ENCODE measurements at regions not wholly inside any gene's neighbourhood (a gene's known extent, or its start where the extent isn't known, plus 50 kb on each side); places are given as distances from the start of the nearest gene placed in this dataset.

DNA sequence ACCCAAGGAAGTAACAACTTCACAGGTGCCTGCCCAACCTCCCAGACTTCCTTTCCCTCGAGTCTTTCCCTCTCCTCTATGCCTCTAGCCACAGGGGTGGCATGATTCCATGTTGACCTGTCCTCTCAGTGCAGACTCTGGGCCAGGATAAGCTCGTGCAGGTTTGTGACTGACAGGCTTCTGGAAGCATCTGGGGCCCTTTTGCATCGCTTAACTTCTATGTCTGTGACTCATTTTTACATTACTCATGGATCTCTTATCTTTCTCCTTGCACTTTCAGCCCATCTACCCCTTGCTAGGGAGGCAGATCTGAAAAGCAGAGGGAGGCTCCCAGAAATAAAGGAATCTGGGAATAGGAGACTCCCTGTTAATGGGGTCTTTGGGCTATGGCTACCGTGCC lies 98.5 kb upstream of the RIOK3 start:
- intact Hi-C loops (cut with DNase I): loop anchor here (10.0 kb wide), 2 partner anchors 120 to 220 kb away; partner anchors contain the start of gene CABLES1
- 27 to 67% methylated on average over 3 to 4 of the region's 4 CpGs for WGBS, 2 donors
- H3K9me3 ChIP-seq: no peaks in the 10 kb centered on the region
- DNase-seq: no peak
- peaks cover 0 to 12% (median 0%) of the 10 kb centered on the region in 3 donors for H3K36me3 ChIP-seq
- H3K27ac ChIP-seq: no peak overlapping the region
- TF ChIP-seq POLR2A (IDR thresholded peaks at IDR 0.05) (no peak), CTCF (IDR thresholded peaks at IDR 0.05) (no peak)
- no peaks in the 10 kb centered on the region for H3K27me3 ChIP-seq
- peaks cover 0 to 42% (median 17%) of the 10 kb centered on the region in 3 donors for H3K4me1 ChIP-seq
- no peak overlapping the region for H3K4me3 ChIP-seq

DNA sequence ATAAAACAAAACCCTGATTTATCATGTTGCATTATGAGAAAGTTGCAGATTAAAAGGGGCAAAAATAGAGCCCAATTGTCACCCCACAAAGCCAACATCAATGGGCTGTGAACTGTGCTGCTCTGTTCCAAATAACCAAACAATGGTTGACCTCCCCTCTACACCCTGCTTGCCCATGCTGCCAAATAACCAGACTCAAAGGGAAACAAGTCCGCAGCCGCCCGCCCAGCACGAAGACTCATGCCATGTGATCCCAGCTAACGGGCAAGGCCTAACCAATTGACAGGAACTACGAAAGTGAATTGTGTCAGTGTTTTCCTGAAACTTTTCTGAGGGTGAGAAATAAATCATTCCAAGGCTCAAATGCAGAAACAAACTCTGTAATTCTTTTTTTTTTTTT lies 97.9 kb upstream of the RIOK3 start:
- no peak for DNase-seq
- 74 to 78% methylated on average over 3 to 6 of the region's 6 CpGs for WGBS, 2 donors

DNA sequence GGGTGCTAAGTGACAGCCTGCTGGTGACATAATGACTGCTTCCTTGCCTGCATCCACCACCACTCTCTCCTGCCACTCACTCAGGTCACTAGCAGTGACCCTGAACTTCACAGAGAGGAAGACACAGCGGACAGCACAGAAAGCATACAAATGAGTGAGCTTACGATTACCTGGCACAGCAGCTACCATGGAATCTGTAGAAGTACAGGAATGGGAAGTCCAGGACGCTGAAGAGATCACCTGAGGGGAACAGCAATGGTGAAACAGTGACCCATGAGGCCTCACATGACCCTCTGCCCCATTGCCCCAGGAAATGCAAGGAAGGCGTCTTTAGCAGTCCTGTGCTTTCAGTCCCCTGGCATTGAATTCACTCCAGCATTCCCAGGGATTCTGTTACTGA lies 96.7 kb upstream of the RIOK3 start:
- no peaks in the 10 kb centered on the region for H3K9me3 ChIP-seq
- H3K27me3 ChIP-seq: no peaks in the 10 kb centered on the region
- 80 to 87% methylated on average over 4 of the region's 4 CpGs for WGBS, 2 donors
- intact Hi-C loops (cut with DNase I): loop anchor here (10.0 kb wide), 2 partner anchors 122 to 222 kb away; partner anchors contain the start of gene CABLES1
- DNase-seq: no peak
- peak overlapping the region in 3 of 4 donors; percentile 59 to 82 (median 78) for H3K27ac ChIP-seq
- no peak overlapping the region for H3K4me3 ChIP-seq
- H3K36me3 ChIP-seq: peaks cover 0 to 6% (median 0%) of the 10 kb centered on the region in 3 donors
- no peak for TF ChIP-seq POLR2A (IDR thresholded peaks at IDR 0.05)
- TF ChIP-seq CTCF (IDR thresholded peaks at IDR 0.05): no peak
- peaks cover 0 to 42% (median 17%) of the 10 kb centered on the region in 3 donors for H3K4me1 ChIP-seq

More for the DNA sequence above, 97.9 kb upstream of the RIOK3 start:
- H3K4me1 ChIP-seq: peaks cover 0 to 42% (median 17%) of the 10 kb centered on the region in 3 donors
- intact Hi-C loops (cut with DNase I): loop anchor here (10.0 kb wide), 2 partner anchors 120 to 220 kb away; partner anchors contain the start of gene CABLES1
- H3K4me3 ChIP-seq: no peak overlapping the region
- no peak overlapping the region for H3K27ac ChIP-seq
- no peaks in the 10 kb centered on the region for H3K27me3 ChIP-seq
- peaks cover 0 to 12% (median 0%) of the 10 kb centered on the region in 3 donors for H3K36me3 ChIP-seq
- no peaks in the 10 kb centered on the region for H3K9me3 ChIP-seq
- TF ChIP-seq POLR2A (IDR thresholded peaks at IDR 0.05) (no peak), CTCF (IDR thresholded peaks at IDR 0.05) (no peak)

GRCh38 chr18:23356915-23357601 lies 96.0 kb upstream of the RIOK3 start:
- no peaks in the 10 kb centered on the region for H3K36me3 ChIP-seq
- H3K9me3 ChIP-seq: no peaks in the 10 kb centered on the region
- H3K27ac ChIP-seq: peak overlapping the region; percentile 40 to 87 (median 68)
- no peak overlapping the region for H3K4me3 ChIP-seq
- intact Hi-C loops (cut with DNase I): loop anchor here (10.0 kb wide), 2 partner anchors 122 to 222 kb away; partner anchors contain the start of gene CABLES1
- no peaks in the 10 kb centered on the region for H3K27me3 ChIP-seq
- TF ChIP-seq POLR2A (IDR thresholded peaks at IDR 0.05) (no peak), CTCF (IDR thresholded peaks at IDR 0.05) (no peak)
- H3K4me1 ChIP-seq: peaks cover 0 to 42% (median 17%) of the 10 kb centered on the region in 3 donors
- WGBS, 2 donors: 46 to 63% methylated on average over 2 of the region's 2 CpGs
- no peak for DNase-seq

DNA sequence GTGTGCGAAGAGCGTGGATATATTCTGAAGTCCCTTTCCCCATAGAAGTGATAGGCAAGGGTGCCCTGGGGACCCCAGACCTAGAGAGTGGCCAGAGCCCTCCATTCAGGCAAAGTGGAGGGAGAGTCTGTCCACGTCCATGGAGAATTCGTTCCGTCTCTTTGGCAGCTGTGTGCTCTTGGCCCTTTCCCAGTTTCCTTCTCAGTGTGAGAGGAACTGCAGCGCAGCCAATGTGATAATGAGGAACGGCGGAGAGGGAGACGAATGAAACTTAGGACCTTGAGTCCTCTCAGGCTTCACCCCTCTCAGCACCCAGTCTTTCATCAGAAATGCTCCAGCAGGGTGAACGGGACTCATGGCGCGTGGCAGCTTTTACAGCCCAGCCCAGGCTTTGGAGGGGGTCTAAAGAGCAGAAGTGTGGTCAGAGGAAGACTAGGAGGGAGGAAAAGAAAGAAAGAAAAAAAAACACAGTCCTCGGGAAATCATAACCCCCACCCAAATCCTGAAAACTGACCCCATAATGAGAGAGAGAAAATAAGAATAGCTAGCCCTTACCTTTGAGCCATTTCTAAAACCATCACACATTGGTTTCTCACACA lies 95.0 kb upstream of the RIOK3 start:
- H3K4me3 ChIP-seq: peak overlapping the region in 2 of 4 donors; percentile 4 to 8
- TF ChIP-seq CTCF (IDR thresholded peaks at IDR 0.05) (no peak), POLR2A (IDR thresholded peaks at IDR 0.05) (no peak)

More for the DNA sequence above, 95.0 kb upstream of the RIOK3 start:
- Histone ChIP-seq H3K36me3 (no peaks in the 10 kb centered on the region), H3K9me3 (no peaks in the 10 kb centered on the region), H3K27ac (peak overlapping the region; percentile 40 to 87 (median 68)), H3K4me1 (peaks cover 0 to 42% (median 17%) of the 10 kb centered on the region in 3 donors), H3K27me3 (no peaks in the 10 kb centered on the region)
- DNase-seq: no peak
- 55 to 71% methylated on average over 11 of the region's 13 CpGs for WGBS, 2 donors
- intact Hi-C loops (cut with DNase I): loop anchor here (10.0 kb wide), 2 partner anchors 123 to 223 kb away; partner anchors contain the start of gene CABLES1
